ENCODE measurements at regions not wholly inside any gene's neighbourhood (a gene's known extent, or its start where the extent isn't known, plus 50 kb on each side); places are given as distances from the start of the nearest gene placed in this dataset.

- no peak for TF ChIP-seq ZBTB33 (IDR thresholded peaks at IDR 0.05; ENCODE audit: extremely low read depth, insufficient replicate concordance, low read length)
- TF ChIP-seq CTCF (IDR thresholded peaks at IDR 0.05 in 2 of 3, conservative IDR thresholded peaks at IDR 0.05 in 1 of 3; ENCODE audit: borderline replicate concordance in 1 of 3, insufficient read depth in 1 of 3, low read depth in 2 of 3, low read length in 2 of 3), result no peak
- no peak for TF ChIP-seq JUND (IDR thresholded peaks at IDR 0.05)
- no peak for TF ChIP-seq POLR2A (IDR thresholded peaks at IDR 0.05; ENCODE audit: borderline replicate concordance, extremely low read depth, insufficient read depth, insufficient read length)
- no peak for TF ChIP-seq YY1 (IDR thresholded peaks at IDR 0.05; ENCODE audit: extremely low read depth, insufficient replicate concordance, low read depth, low read length)
- no peak for TF ChIP-seq SP1 (IDR thresholded peaks at IDR 0.05; ENCODE audit: low read depth)
- no peak for TF ChIP-seq POLR2AphosphoS5 (IDR thresholded peaks at IDR 0.05; ENCODE audit: low read depth, low read length)
- TF ChIP-seq REST (IDR thresholded peaks at IDR 0.05; ENCODE audit: low read depth), result no peak
- no peak for TF ChIP-seq EZH2 (IDR thresholded peaks at IDR 0.05)
- no peak for TF ChIP-seq RAD21 (IDR thresholded peaks at IDR 0.05; ENCODE audit: low read depth)
- no peak for TF ChIP-seq FOSL1 (IDR thresholded peaks at IDR 0.05; ENCODE audit: low read depth)
- TF ChIP-seq ZNF274 (IDR thresholded peaks at IDR 0.05; ENCODE audit: low read depth, low read length), result no peak
- TF ChIP-seq CEBPB (IDR thresholded peaks at IDR 0.05; ENCODE audit: low read depth), result no peak
- TF ChIP-seq ATF3 (IDR thresholded peaks at IDR 0.05), result no peak
These were observed 337.6 kb downstream of the NNT start for GRCh38 chr5:43940562-43940961.
